A549 (cell line): ENCODE measurements at regions not wholly inside any gene's neighbourhood (a gene's known extent, or its start where the extent isn't known, plus 50 kb on each side); places are given as distances from the start of the nearest gene placed in this dataset.

Source experiments
- ATAC-seq, 2 experiments: fragments of 200-7000 bp in 1 of 2; fragments of >200 bp in 1 of 2; cut with Nextera tagmentation in 1 of 2; cut with Tn5 transposase in 1 of 2; 3 replicates each; pipeline versions ENCODE4 v1.8.0 to v1.9.1; 2018 to 2020; ENCODE audit warnings: mild to moderate bottlenecking in 1 of 2, moderate library complexity in 1 of 2
- CTCF ChIA-PET: fragments of 300-600 bp; sonication (Branson Sonifier 250); formaldehyde crosslinking; extraction: SDS; loops from one replicate; lab custom pipeline; 2021; ENCODE audit warnings: antibody characterized with exemption, inconsistent platforms; lab: Yijun Ruan, JAX
- POLR2A ChIA-PET: fragments of 350-600 bp; formaldehyde crosslinking; extraction: SDS; loops from one replicate; lab custom pipeline; 2021; ENCODE audit warnings: antibody characterized with exemption, inconsistent platforms; lab: Yijun Ruan, JAX
- DNase-seq, 2 experiments: peaks; one replicate each; pipeline versions ENCODE4 v3.0.0 to v3.0.0-alpha.2; 2011 to 2016; ENCODE audit warnings: low read depth in 1 of 2, low spot score in 1 of 2
- FAIRE-seq: peaks from 2 replicates; lab custom pipeline; 2011; peaks lifted over from hg19 to GRCh38; lab: Jason Lieb, UNC
- H3K27ac ChIP-seq, 2 experiments: fragments of >200 bp; sonication (Bioruptor Twin); formaldehyde crosslinking; 3 replicates each; pipeline ENCODE4 v1.5.1; 2016 to 2017
- H3K4me1 ChIP-seq: fragments of >200 bp; sonication (Bioruptor Twin); formaldehyde crosslinking; 3 replicates; pipeline ENCODE4 v1.6.1; 2016
- H3K4me2 ChIP-seq: fragments of >200 bp; sonication (Bioruptor Twin); formaldehyde crosslinking; 3 replicates; pipeline ENCODE4 v1.6.1; 2016
- H3K4me3 ChIP-seq: fragments of >200 bp; sonication (Bioruptor Twin); formaldehyde crosslinking; 3 replicates; pipeline ENCODE4 v1.5.1; 2016
- H3K9me3 ChIP-seq: fragments of >200 bp; sonication (Bioruptor Twin); formaldehyde crosslinking; 3 replicates; pipeline ENCODE4 v1.6.1; 2016
- EHMT2 ChIP-seq: fragments of 200-600 bp; sonication (generic); IDR thresholded peaks from 2 replicates; pipeline ENCODE4 v1.6.1; 2016; ENCODE audit warnings: antibody characterized with exemption, low read depth, mild to moderate bottlenecking, moderate library complexity
- HOXA7 ChIP-seq: fragments of 250-450 bp; sonication (Bioruptor Pico); IDR thresholded peaks from 2 replicates; pipeline ENCODE4 v1.5.0; 2020; ENCODE audit warnings: mild to moderate bottlenecking, moderate library complexity
- JUN ChIP-seq, 2 experiments: fragments of >200 bp; sonication (Bioruptor Twin); formaldehyde crosslinking; IDR thresholded peaks; 2 replicates in 1 of 2; 3 replicates in 1 of 2; pipeline ENCODE4 v1.6.1; 2016 to 2017
- JUNB ChIP-seq: fragments of >200 bp; sonication (Bioruptor Twin); formaldehyde crosslinking; IDR thresholded peaks from 2 replicates; pipeline ENCODE4 v1.6.1; 2016
- KDM1A ChIP-seq: fragments of 200-600 bp; sonication (generic); IDR thresholded peaks from 2 replicates; pipeline ENCODE4 v1.6.1; 2016; ENCODE audit warnings: low read depth, mild to moderate bottlenecking
- MAZ ChIP-seq: fragments of 150-350 bp; IDR thresholded peaks from 2 replicates; pipeline ENCODE4 v1.6.1; 2014; ENCODE audit warnings: antibody characterized with exemption, low read depth, low read length, borderline replicate concordance
- NPAS2 ChIP-seq: fragments of 250-450 bp; sonication (Bioruptor Pico); IDR thresholded peaks from 2 replicates; pipeline ENCODE4 v1.8.0; 2022; ENCODE audit warnings: mild to moderate bottlenecking, moderate library complexity, borderline replicate concordance
- POLR2A ChIP-seq: IDR thresholded peaks from 2 replicates; pipeline ENCODE4 v1.6.1; 2012; ENCODE audit warnings: mild to moderate bottlenecking, low read length
- RAD21 ChIP-seq, 2 experiments: fragments of >200 bp in 1 of 2; sonication (Bioruptor Twin) in 1 of 2; formaldehyde crosslinking in 1 of 2; IDR thresholded peaks in 1 of 2; conservative IDR thresholded peaks in 1 of 2; 2 replicates in 1 of 2; 3 replicates in 1 of 2; pipeline ENCODE4 v1.6.1; 2012 to 2018; ENCODE audit warnings: inconsistent platforms in 1 of 2
- RFX5 ChIP-seq: fragments of 450-650 bp; IDR thresholded peaks from 2 replicates; pipeline ENCODE4 v1.7.1; 2014; ENCODE audit warnings: antibody characterized with exemption, mild to moderate bottlenecking, moderate library complexity
- SMC3 ChIP-seq: fragments of >200 bp; sonication (Bioruptor Twin); formaldehyde crosslinking; IDR thresholded peaks from 3 replicates; pipeline ENCODE4 v1.6.1; 2018; ENCODE audit warnings: inconsistent platforms
- SREBF2 ChIP-seq: fragments of 450-650 bp; IDR thresholded peaks from 2 replicates; pipeline ENCODE4 v1.6.1; 2014; ENCODE audit warnings: mild to moderate bottlenecking, moderate library complexity
- TFCP2L1 ChIP-seq: fragments of 250-450 bp; sonication (Bioruptor Pico); IDR thresholded peaks from 2 replicates; pipeline ENCODE4 v1.5.0; 2021; ENCODE audit warnings: mild to moderate bottlenecking
- USF2 ChIP-seq: fragments of 450-650 bp; IDR thresholded peaks from 2 replicates; pipeline ENCODE4 v1.6.1; 2014; ENCODE audit warnings: antibody characterized with exemption
- ZNF302 ChIP-seq: fragments of 250-450 bp; sonication (Bioruptor Pico); IDR thresholded peaks from 2 replicates; pipeline ENCODE4 v1.9.0; 2021; ENCODE audit warnings: inconsistent platforms, mild to moderate bottlenecking, moderate library complexity
- WGBS: methylation state at CpG from one replicate; pipeline ENCODE4 v1.1.6; 2017; ENCODE audit errors: missing lambda C conversion rate; 5-methylcytosine and 5-hydroxymethylcytosine counted together
- TF ChIP-seq, protein P1 (sequence below): fragments of 250-450 bp; sonication (Bioruptor Pico); IDR thresholded peaks from 2 replicates; pipeline ENCODE4 v1.5.0; 2021; ENCODE audit warnings: mild to moderate bottlenecking, moderate library complexity, borderline replicate concordance
- TF ChIP-seq, protein P2 (sequence below): fragments of >200 bp; sonication (Bioruptor Twin); formaldehyde crosslinking; IDR thresholded peaks from 3 replicates; pipeline ENCODE4 v1.5.1; 2016
- TF ChIP-seq, protein P3 (sequence below): IDR thresholded peaks from 2 replicates; pipeline ENCODE4 v1.6.1; 2012
- TF ChIP-seq, protein P4 (sequence below): IDR thresholded peaks from 2 replicates; pipeline ENCODE4 v1.6.1; 2012; ENCODE audit warnings: low read depth, borderline replicate concordance

GRCh38 chr1:23636009-23636408 lies 55.6 kb upstream of the RPL11 start:
- no peak for ATAC-seq
- 92% methylated on average over 7 of the region's 7 CpGs for WGBS
- FAIRE-seq = no peak
- ChIA-PET CTCF (interaction anchor here (0.6 to 15.0 kb wide), 13 partner anchors 13 to 356 kb away, joined by 3 to 699 read pairs (median 14); partner anchors contain the start of gene ID3), POLR2A (interaction anchor here (2.3 to 2.5 kb wide), 2 partner anchors 59 to 77 kb away, joined by 10 to 26 read pairs; partner anchors contain the start of gene ID3)
- Histone ChIP-seq H3K4me3 (no peak overlapping the region), H3K4me2 (no peak overlapping the region), H3K9me3 (no peaks in the 10 kb centered on the region), H3K4me1 (peaks cover 33% of the 10 kb centered on the region), H3K27ac (peak overlapping the region; percentile 91 to 95)
- DNase-seq = no peak
- TF ChIP-seq HOXA7 (CRISPR knock-in tag) = no peak
- TF ChIP-seq MAZ = no peak
- no peak for TF ChIP-seq SREBF2
- TF ChIP-seq, protein P1, sequence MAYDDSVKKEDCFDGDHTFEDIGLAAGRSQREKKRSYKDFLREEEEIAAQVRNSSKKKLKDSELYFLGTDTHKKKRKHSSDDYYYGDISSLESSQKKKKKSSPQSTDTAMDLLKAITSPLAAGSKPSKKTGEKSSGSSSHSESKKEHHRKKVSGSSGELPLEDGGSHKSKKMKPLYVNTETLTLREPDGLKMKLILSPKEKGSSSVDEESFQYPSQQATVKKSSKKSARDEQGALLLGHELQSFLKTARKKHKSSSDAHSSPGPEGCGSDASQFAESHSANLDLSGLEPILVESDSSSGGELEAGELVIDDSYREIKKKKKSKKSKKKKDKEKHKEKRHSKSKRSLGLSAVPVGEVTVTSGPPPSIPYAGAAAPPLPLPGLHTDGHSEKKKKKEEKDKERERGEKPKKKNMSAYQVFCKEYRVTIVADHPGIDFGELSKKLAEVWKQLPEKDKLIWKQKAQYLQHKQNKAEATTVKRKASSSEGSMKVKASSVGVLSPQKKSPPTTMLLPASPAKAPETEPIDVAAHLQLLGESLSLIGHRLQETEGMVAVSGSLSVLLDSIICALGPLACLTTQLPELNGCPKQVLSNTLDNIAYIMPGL (CRISPR knock-in tag) = no peak
- TF ChIP-seq RFX5 = no peak
- no peak for TF ChIP-seq JUNB

DNA sequence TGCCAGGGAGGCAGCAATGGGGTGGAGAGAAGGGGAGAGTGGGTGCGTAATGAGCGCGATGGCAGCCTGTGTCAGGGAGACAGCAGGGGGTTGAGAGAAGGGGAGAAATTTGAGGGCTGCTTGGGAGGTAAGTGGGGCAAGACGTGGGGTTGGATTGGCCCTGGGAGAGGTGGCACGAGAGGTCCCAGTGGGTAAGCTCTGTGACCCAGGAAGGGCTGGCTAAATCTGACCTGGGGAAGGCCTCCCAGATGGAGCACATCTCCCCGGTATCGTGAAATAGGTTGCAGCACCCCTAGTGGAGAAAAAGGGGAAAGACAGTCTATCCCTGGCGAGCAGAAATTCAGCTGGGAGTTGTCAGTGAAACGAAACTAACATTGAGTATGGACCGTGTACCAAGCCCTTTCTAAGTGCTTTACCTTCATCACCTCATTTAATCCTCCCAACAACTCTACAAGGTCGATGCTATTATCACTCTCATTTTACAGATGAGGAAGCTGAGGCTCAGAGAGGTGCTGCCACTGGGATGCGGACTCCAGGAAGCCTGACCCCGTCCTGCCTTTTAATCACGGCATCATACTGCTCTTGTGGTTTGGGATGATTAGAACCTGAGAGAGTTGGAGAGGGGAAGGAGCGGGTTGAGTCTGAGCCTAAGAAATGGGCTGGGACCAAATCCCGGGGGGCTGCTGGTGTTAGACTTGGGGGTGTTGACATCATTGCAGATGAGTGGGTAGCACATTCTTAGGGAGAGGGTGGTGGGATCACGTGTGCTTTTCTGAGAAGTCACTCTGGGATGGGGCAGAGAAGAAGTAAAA lies 56.6 kb upstream of the RPL11 start:
- Histone ChIP-seq H3K4me2 (peak overlapping the region; percentile 93), H3K27ac (peak overlapping the region; percentile 91 to 95), H3K4me3 (peak overlapping the region; percentile 37), H3K9me3 (no peaks in the 10 kb centered on the region), H3K4me1 (peaks cover 40% of the 10 kb centered on the region)
- TF ChIP-seq, protein P2, sequence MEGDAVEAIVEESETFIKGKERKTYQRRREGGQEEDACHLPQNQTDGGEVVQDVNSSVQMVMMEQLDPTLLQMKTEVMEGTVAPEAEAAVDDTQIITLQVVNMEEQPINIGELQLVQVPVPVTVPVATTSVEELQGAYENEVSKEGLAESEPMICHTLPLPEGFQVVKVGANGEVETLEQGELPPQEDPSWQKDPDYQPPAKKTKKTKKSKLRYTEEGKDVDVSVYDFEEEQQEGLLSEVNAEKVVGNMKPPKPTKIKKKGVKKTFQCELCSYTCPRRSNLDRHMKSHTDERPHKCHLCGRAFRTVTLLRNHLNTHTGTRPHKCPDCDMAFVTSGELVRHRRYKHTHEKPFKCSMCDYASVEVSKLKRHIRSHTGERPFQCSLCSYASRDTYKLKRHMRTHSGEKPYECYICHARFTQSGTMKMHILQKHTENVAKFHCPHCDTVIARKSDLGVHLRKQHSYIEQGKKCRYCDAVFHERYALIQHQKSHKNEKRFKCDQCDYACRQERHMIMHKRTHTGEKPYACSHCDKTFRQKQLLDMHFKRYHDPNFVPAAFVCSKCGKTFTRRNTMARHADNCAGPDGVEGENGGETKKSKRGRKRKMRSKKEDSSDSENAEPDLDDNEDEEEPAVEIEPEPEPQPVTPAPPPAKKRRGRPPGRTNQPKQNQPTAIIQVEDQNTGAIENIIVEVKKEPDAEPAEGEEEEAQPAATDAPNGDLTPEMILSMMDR = peak; percentile 70
- TF ChIP-seq TFCP2L1 (no peak), USF2 (0 out of 2 replicates have a peak, but pooled peaks have one; percentile 24), JUN (IDR thresholded peaks at IDR 0.05) (peak in 1 of 2 experiments; percentile 38; a peak in 1 of 5 replicates), SMC3 (peak; percentile 62; the same call in 2 of the 3 replicates), POLR2A (no peak), RAD21 (conservative IDR thresholded peaks at IDR 0.05 in 1 of 2, IDR thresholded peaks at IDR 0.05 in 1 of 2) (peak; percentile 78 to 81)
- TF ChIP-seq, protein P3, sequence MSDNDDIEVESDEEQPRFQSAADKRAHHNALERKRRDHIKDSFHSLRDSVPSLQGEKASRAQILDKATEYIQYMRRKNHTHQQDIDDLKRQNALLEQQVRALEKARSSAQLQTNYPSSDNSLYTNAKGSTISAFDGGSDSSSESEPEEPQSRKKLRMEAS = 0 out of 2 replicates have a peak, but pooled peaks have one; percentile 41
- ATAC-seq (peak; percentile 77 to 80), DNase-seq (peak; percentile 77 to 86), FAIRE-seq (no peak)
- CTCF ChIA-PET = interaction anchor here (0.6 to 15.0 kb wide), 37 partner anchors 10 to 278 kb away, joined by 3 to 699 read pairs (median 4); partner anchors contain the start of genes ID3 and RPL11
- WGBS = 19% methylated on average over 17 of the region's 17 CpGs
- POLR2A ChIA-PET = interaction anchor here (1.0 to 2.5 kb wide), 4 partner anchors 41 to 80 kb away, joined by 3 to 29 read pairs (median 14); partner anchors contain the start of gene ID3

DNA sequence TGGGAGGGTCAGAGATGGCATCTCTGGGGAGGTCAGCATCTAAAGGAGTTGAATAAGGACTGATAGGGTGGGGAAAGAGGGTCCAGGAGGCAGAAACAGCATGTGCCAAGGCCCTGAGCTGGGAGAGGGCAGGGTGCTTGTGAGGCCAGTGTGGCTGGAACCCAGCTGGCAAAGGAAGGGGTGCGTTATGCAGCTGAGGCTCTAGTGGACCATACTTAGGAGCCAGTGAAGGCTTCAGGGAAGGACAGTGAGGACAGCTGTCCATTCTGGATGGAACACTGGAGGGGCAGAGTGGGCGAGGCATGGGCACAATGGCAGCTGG lies 57.1 kb upstream of the RPL11 start:
- FAIRE-seq (no peak), ATAC-seq (peak in 1 of 2 experiments; percentile 3; a peak in 1 of 6 replicates), DNase-seq (no peak)
- no peak overlapping the region for H3K4me3 ChIP-seq
- no peak for TF ChIP-seq POLR2A
- TF ChIP-seq NPAS2 (CRISPR knock-in tag) = no peak
- TF ChIP-seq EHMT2 = no peak
- no peak for TF ChIP-seq ZNF302 (CRISPR knock-in tag)
- TF ChIP-seq, protein P4, sequence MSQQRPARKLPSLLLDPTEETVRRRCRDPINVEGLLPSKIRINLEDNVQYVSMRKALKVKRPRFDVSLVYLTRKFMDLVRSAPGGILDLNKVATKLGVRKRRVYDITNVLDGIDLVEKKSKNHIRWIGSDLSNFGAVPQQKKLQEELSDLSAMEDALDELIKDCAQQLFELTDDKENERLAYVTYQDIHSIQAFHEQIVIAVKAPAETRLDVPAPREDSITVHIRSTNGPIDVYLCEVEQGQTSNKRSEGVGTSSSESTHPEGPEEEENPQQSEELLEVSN = no peak
- no peak for TF ChIP-seq HOXA7 (CRISPR knock-in tag)
- TF ChIP-seq KDM1A = no peak
- ChIA-PET POLR2A (interaction anchor here (1.0 to 2.5 kb wide), 4 partner anchors 41 to 79 kb away, joined by 3 to 29 read pairs (median 14); partner anchors contain the start of gene ID3), CTCF (interaction anchor here (0.7 to 15.0 kb wide), 30 partner anchors 10 to 278 kb away, joined by 3 to 699 read pairs (median 4); partner anchors contain the start of genes ID3 and RPL11)
- 59% methylated on average over 2 of the region's 2 CpGs for WGBS
- H3K27ac ChIP-seq = peak overlapping the region; percentile 91 to 95
- H3K4me2 ChIP-seq = peak overlapping the region; percentile 93
- H3K4me1 ChIP-seq = peaks cover 44% of the 10 kb centered on the region
- H3K9me3 ChIP-seq = no peaks in the 10 kb centered on the region
